ENCODE measurements at regions not wholly inside any gene's neighbourhood (a gene's known extent, or its start where the extent isn't known, plus 50 kb on each side); places are given as distances from the start of the nearest gene placed in this dataset.

GRCh38 chr14:101290611-101291010 is 270.7 kb upstream of the DIO3 start:
- DNase-seq (ENCODE audit: low read depth) = no peak
- no peak for FAIRE-seq
- Histone ChIP-seq H3K4me2 (ENCODE audit: low read length) (no peak overlapping the region), H3K27ac (ENCODE audit: low read depth, low read length) (no peak overlapping the region), H3K4me3 (ENCODE audit: insufficient read depth, low read depth, low read length) (no peak overlapping the region), H3K9me3 (ENCODE audit: insufficient read depth, low read depth, low read length) (no peaks in the 10 kb centered on the region), H3K27me3 (ENCODE audit: insufficient read depth, low read length) (peaks cover 4% of the 10 kb centered on the region), H2AFZ (ENCODE audit: low read depth, low read length) (no peak overlapping the region), H3K9ac (ENCODE audit: low read length) (no peak overlapping the region), H3K36me3 (ENCODE audit: insufficient read depth, low read length) (no peaks in the 10 kb centered on the region), H3K79me2 (ENCODE audit: insufficient read depth, low read length) (no peaks in the 10 kb centered on the region), H3K4me1 (ENCODE audit: insufficient read depth, low read length) (no peaks in the 10 kb centered on the region), H4K20me1 (ENCODE audit: insufficient read depth, low read length) (no peaks in the 10 kb centered on the region)
- H3K36me3 Mint-ChIP-seq (ENCODE audit: low read depth, unreplicated experiment) = no peaks in the 10 kb centered on the region
- no peaks in the 10 kb centered on the region for H3K4me1 Mint-ChIP-seq (ENCODE audit: low read depth, unreplicated experiment)
- peaks cover 26% of the 10 kb centered on the region for H3K27me3 Mint-ChIP-seq (ENCODE audit: low read depth, unreplicated experiment)
- no peak overlapping the region for H3K4me3 Mint-ChIP-seq (ENCODE audit: unreplicated experiment)
- no peak overlapping the region for H3K27ac Mint-ChIP-seq (ENCODE audit: unreplicated experiment)
- TF ChIP-seq CTCF (IDR thresholded peaks at IDR 0.05; ENCODE audit: insufficient read depth, low read depth, low read length) (no peak), EZH2 (IDR thresholded peaks at IDR 0.05; ENCODE audit: insufficient read depth, low read length) (no peak)
- peaks cover under 1% of the 10 kb centered on the region for H3K9me3 Mint-ChIP-seq (ENCODE audit: unreplicated experiment)

- peaks cover 26% of the 10 kb centered on the region for H3K27me3 Mint-ChIP-seq (ENCODE audit: low read depth, unreplicated experiment)
- Histone ChIP-seq H3K4me3 (ENCODE audit: insufficient read depth, low read depth, low read length) (no peak overlapping the region), H4K20me1 (ENCODE audit: insufficient read depth, low read length) (no peaks in the 10 kb centered on the region), H3K79me2 (ENCODE audit: insufficient read depth, low read length) (no peaks in the 10 kb centered on the region), H2AFZ (ENCODE audit: low read depth, low read length) (no peak overlapping the region), H3K4me1 (ENCODE audit: insufficient read depth, low read length) (no peaks in the 10 kb centered on the region), H3K27ac (ENCODE audit: low read depth, low read length) (no peak overlapping the region), H3K4me2 (ENCODE audit: low read length) (no peak overlapping the region), H3K9me3 (ENCODE audit: insufficient read depth, low read depth, low read length) (no peaks in the 10 kb centered on the region), H3K27me3 (ENCODE audit: insufficient read depth, low read length) (peaks cover 4% of the 10 kb centered on the region), H3K9ac (ENCODE audit: low read length) (no peak overlapping the region), H3K36me3 (ENCODE audit: insufficient read depth, low read length) (no peaks in the 10 kb centered on the region)
- H3K36me3 Mint-ChIP-seq (ENCODE audit: low read depth, unreplicated experiment) = no peaks in the 10 kb centered on the region
- TF ChIP-seq CTCF (IDR thresholded peaks at IDR 0.05; ENCODE audit: insufficient read depth, low read depth, low read length) (no peak), EZH2 (IDR thresholded peaks at IDR 0.05; ENCODE audit: insufficient read depth, low read length) (no peak)
- H3K4me1 Mint-ChIP-seq (ENCODE audit: low read depth, unreplicated experiment) = no peaks in the 10 kb centered on the region
- FAIRE-seq = no peak
- no peak overlapping the region for H3K4me3 Mint-ChIP-seq (ENCODE audit: unreplicated experiment)
- H3K27ac Mint-ChIP-seq (ENCODE audit: unreplicated experiment) = no peak overlapping the region
- H3K9me3 Mint-ChIP-seq (ENCODE audit: unreplicated experiment) = peaks cover 8% of the 10 kb centered on the region
- no peak for DNase-seq (ENCODE audit: low read depth)
Observed at GRCh38 chr14:101291390-101291789, 269.9 kb upstream of the DIO3 start.

GRCh38 chr14:101292448-101292847 is 268.8 kb upstream of the DIO3 start:
- Mint-ChIP-seq H3K4me1 (ENCODE audit: low read depth, unreplicated experiment) (no peaks in the 10 kb centered on the region), H3K36me3 (ENCODE audit: low read depth, unreplicated experiment) (no peaks in the 10 kb centered on the region), H3K27ac (ENCODE audit: unreplicated experiment) (no peak overlapping the region), H3K27me3 (ENCODE audit: low read depth, unreplicated experiment) (peaks cover 18% of the 10 kb centered on the region), H3K9me3 (ENCODE audit: unreplicated experiment) (peaks cover 9% of the 10 kb centered on the region), H3K4me3 (ENCODE audit: unreplicated experiment) (no peak overlapping the region)
- peaks cover 4% of the 10 kb centered on the region for H3K27me3 ChIP-seq (ENCODE audit: insufficient read depth, low read length)
- H3K79me2 ChIP-seq (ENCODE audit: insufficient read depth, low read length) = no peaks in the 10 kb centered on the region
- no peak overlapping the region for H3K27ac ChIP-seq (ENCODE audit: low read depth, low read length)
- no peak overlapping the region for H3K4me2 ChIP-seq (ENCODE audit: low read length)
- no peak for FAIRE-seq
- no peak for DNase-seq (ENCODE audit: low read depth)
- no peaks in the 10 kb centered on the region for H3K36me3 ChIP-seq (ENCODE audit: insufficient read depth, low read length)
- no peak overlapping the region for H2AFZ ChIP-seq (ENCODE audit: low read depth, low read length)
- H3K9ac ChIP-seq (ENCODE audit: low read length) = no peak overlapping the region
- no peaks in the 10 kb centered on the region for H3K9me3 ChIP-seq (ENCODE audit: insufficient read depth, low read depth, low read length)
- no peaks in the 10 kb centered on the region for H4K20me1 ChIP-seq (ENCODE audit: insufficient read depth, low read length)
- no peaks in the 10 kb centered on the region for H3K4me1 ChIP-seq (ENCODE audit: insufficient read depth, low read length)
- no peak overlapping the region for H3K4me3 ChIP-seq (ENCODE audit: insufficient read depth, low read depth, low read length)
- TF ChIP-seq EZH2 (IDR thresholded peaks at IDR 0.05; ENCODE audit: insufficient read depth, low read length) (no peak), CTCF (IDR thresholded peaks at IDR 0.05; ENCODE audit: insufficient read depth, low read depth, low read length) (no peak)

Data from astrocyte (in vitro differentiated cells and primary cell).